ENCODE measurements at regions not wholly inside any gene's neighbourhood (a gene's known extent, or its start where the extent isn't known, plus 50 kb on each side); places are given as distances from the start of the nearest gene placed in this dataset.

GRCh38 chr7:18102576-18102975, 74.9 kb upstream of the PRPS1L1 start:
- H3K4me3 ChIP-seq: no peak overlapping the region
- DNase-seq (ENCODE audit: low spot score): no peak
- TF ChIP-seq CTCF (IDR thresholded peaks at IDR 0.05): no peak
- no peak overlapping the region for H3K27ac ChIP-seq

- Histone ChIP-seq H3K4me3 (no peak overlapping the region), H3K27ac (no peak overlapping the region)
- no peak for TF ChIP-seq CTCF (IDR thresholded peaks at IDR 0.05)
- no peak for DNase-seq (ENCODE audit: low spot score)
Measured at GRCh38 chr7:18103436-18104218, 76.0 kb upstream of the PRPS1L1 start.

- no peak for TF ChIP-seq CTCF (IDR thresholded peaks at IDR 0.05)
- no peak for DNase-seq (ENCODE audit: low spot score)
- Histone ChIP-seq H3K4me3 (no peak overlapping the region), H3K27ac (no peak overlapping the region)
Measured at GRCh38 chr7:18109762-18110161, 82.1 kb upstream of the PRPS1L1 start.

GRCh38 chr7:18116661-18117060, 89.0 kb upstream of the PRPS1L1 start:
- Histone ChIP-seq H3K27ac (no peak overlapping the region), H3K4me3 (no peak overlapping the region)
- TF ChIP-seq CTCF (IDR thresholded peaks at IDR 0.05): no peak
- no peak for DNase-seq (ENCODE audit: low spot score)

- TF ChIP-seq CTCF (IDR thresholded peaks at IDR 0.05): no peak
- H3K4me3 ChIP-seq: no peak overlapping the region
- DNase-seq (ENCODE audit: low spot score): no peak
- no peak overlapping the region for H3K27ac ChIP-seq
Measured at GRCh38 chr7:18117482-18117881, 89.8 kb upstream of the PRPS1L1 start.

GRCh38 chr7:18119985-18120384, 92.3 kb upstream of the PRPS1L1 start:
- DNase-seq (ENCODE audit: low spot score): no peak
- no peak overlapping the region for H3K4me3 ChIP-seq
- H3K27ac ChIP-seq: no peak overlapping the region
- no peak for TF ChIP-seq CTCF (IDR thresholded peaks at IDR 0.05)

GRCh38 chr7:18123508-18124239, 96.0 kb upstream of the PRPS1L1 start:
- no peak for DNase-seq (ENCODE audit: low spot score)
- TF ChIP-seq CTCF (IDR thresholded peaks at IDR 0.05): no peak
- Histone ChIP-seq H3K27ac (no peak overlapping the region), H3K4me3 (no peak overlapping the region)

Data from coronary artery (tissue), 2 donors.